ENCODE measurements at regions not wholly inside any gene's neighbourhood (a gene's known extent, or its start where the extent isn't known, plus 50 kb on each side); places are given as distances from the start of the nearest gene placed in this dataset.
"Not testable (repeated sequence)": the region's sequence is repeated elsewhere in the genome, so short reads cannot be mapped to it uniquely, and the experiment has no call there.

DNA sequence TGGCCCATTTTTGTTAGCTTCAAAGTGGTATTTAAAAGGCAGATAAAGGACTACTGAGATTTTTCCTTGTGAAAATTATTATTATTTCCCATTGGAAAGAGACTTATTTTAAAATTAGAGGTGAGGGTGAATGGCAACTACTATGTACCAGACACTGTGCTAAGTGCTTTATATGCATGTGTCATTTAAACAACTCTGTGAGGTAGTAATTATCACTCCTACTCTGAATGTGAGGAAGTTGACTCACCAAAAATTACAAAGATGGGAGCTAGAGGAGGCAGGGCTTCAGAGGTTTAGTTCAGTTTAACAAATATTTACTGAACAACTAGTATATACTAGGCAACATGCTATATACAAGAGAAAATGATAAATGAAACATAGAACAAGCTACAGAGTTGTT, 78.2 kb downstream of the MSL3 start:
- DNase-seq (ENCODE audit: low read depth in 3 of 3): no peak

- DNase-seq (ENCODE audit: low read depth in 3 of 3): no peak
Measured at GRCh38 chrX:11837437-11837836, 79.4 kb downstream of the MSL3 start.

DNA sequence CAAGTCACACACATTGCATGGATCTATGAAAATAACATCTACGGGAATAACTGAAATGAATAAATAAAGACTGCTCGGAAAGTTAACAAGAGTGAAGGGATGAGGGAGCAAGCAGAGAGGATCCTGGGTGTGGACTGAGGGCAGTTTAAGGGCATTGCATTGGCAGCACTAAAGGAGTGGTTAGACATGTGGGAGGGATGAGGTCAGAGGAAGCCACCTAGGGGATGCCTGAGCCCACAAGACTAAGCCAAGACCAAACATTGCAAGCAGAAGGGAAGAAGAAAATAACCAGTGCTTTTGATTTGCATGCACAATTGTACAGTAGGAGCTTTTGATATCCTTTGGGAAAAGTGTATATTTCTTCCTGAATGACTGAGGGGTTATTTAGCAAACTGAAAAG, 106.1 kb downstream of the MSL3 start:
- no peak for DNase-seq (ENCODE audit: low read depth in 3 of 3)

DNA sequence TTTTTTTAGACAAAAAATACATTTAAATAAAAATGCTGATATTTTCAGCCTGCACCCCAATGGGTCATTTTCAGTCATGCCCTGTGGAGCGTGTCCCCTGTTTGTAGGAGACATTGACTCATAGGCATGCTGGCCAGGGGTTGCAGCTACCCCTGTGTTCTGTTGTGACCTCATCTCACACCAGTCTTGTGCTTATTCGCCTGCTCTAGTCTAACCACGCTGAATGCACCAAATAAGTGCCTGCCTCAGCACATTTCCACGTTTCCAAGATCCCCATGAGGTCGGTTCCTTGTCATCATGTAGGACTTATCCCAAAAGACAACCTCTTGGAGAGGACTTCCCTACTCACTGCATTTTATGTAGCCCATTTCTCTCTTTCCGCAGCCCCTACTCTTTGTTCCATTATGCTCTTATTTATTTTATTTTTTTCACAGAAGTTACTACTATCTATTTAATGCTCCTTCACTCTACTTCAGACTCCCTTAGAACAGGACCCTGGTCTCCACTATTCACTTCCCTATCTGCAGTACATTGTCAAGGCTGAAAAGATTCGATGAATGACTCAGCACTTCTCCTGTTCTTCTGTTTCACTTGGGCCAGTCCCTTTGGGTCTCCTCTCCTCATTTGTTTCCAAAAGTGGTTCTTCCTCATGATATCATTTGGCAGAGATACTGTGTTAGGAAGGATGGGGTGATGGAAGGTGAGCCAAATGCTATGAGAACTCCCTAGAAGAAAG, 109.7 kb downstream of the MSL3 start:
- no peak for DNase-seq (ENCODE audit: low read depth in 3 of 3)

DNA sequence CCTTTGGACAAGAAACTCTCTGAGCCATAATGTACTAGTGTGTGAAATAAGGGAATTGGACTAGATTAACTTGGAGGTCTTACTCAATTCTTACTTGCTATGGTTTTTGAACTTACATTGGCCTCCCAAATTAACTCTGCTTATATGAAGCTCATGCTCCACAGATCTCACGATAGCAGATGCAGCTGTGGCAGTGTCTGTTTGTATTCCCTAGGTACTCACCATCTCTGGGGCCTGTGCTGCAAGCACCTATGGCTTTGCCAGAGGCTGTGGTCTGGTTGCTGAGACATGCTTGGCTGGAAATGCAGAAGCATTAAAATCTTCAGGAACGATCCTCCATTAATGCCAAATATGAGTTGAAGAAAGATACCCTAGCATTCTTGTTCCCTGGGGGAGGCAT, 112.8 kb downstream of the MSL3 start:
- DNase-seq (ENCODE audit: low read depth in 3 of 3): no peak

- DNase-seq (ENCODE audit: low read depth in 3 of 3): no peak
Measured at GRCh38 chrX:11881485-11882170, 123.6 kb downstream of the MSL3 start.

DNA sequence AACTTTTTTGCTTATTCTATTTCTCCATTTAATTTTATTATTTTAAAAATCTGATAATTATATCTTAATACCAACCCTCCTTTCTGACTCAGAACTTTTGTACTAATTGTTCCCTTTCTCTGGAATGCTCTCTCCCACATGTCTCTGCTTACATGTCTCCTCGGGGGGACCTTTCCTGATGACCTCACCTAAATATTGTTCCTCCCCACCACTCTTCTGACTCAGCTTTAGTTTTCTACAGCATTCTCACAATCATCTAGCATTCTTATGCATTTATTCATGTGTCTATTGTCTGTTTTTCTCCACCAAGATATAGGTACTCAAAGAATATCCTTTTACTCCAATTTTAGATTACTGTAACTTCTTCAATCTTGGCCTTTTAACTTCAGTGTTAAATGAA, 128.7 kb downstream of the MSL3 start:
- DNase-seq (ENCODE audit: low read depth in 3 of 3): no peak

DNA sequence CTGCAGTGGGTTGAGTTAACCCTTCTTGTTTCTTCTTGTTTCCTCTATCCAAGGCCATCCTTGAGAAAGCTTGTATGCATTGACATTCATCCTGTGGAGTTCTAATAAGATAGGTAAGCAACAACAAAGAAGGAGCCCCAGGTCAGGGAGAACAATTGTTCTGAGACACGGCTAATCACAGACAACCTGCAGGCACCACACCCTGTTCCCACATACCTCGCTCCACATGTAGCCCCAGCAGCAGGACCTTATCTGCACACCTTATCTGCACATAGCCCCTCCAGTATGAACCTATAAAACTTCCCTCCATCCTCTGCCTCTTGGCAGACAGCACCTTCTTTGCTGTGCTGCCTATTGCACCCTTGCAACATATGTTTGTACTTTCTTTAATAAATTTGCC, 129.1 kb downstream of the MSL3 start:
- no peak for DNase-seq (ENCODE audit: low read depth in 3 of 3)

DNA sequence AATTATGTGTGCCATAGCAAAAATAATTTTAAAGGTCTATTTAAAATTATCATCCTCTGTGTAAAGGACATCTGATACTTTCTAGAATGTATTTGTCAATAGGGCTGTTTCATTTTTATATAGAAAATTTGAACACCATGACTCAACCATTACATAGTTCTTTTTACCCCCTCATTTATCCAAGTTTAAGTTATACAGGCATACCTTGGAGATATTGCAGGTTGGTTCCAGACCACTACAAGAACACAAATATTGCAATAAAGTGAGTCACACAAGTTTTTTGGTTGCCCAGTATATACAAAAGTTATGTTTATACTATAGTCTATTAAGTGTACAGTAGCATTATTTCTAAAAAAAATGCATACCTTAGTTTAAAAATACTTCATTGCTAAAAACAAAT, 130.4 kb downstream of the MSL3 start:
- no peak for DNase-seq (ENCODE audit: low read depth in 3 of 3)

DNA sequence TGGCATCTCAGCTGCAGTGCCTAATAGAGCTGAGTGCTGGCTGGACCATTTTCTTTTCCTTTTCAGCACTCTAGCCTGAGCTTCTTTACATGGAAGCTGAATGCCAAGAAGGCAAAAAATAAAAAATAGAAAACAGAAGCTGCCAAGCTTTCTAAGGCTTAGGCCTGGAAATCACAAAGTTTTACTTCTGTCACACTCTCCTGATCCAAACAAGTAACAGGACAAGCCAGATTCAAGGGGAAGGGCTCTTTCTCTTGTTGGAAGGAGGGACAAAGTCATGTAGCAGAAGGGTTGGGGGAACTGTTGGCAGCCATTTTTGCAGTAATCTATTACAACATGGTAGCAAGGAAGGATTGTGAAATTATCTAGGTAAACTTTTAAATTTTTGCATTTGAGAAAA, 131.8 kb downstream of the MSL3 start:
- DNase-seq (ENCODE audit: low read depth in 3 of 3): no peak

DNA sequence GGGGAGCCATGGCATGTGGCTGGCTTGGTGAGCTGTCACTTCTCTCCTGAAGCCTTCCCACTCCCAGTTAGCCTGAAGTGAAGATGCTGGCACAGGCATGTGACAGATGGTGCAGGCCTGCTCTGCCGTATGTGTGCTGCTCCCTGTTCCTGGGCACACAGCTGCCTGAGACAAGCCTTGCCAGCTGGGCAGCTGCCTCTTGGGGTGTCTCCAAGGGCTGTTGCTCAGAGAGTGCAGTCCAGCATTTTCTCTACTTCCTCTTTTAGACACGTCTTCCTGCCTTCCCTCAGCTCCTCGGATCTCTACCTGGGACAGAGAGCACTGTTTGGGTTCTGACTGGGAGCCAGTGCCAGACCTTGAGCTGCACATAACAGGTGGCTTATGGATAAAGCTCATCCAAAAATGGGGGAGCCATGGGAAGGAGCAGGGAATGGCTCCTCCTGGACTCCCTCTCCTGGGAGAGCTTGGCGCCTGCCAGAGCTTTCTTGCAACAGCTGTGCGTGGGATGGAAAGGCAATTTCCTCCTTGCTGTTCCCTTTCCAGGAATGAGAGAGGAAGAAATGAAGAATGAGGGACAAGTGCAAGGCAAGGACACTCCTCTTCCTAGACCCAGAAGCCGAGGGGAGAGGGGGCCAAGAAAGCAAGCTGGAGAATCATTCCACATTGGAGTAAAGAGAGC, 132.9 kb downstream of the MSL3 start:
- no peak for DNase-seq (ENCODE audit: low read depth in 3 of 3)

- no peak for DNase-seq (ENCODE audit: low read depth in 3 of 3)
Measured at GRCh38 chrX:11893933-11894710, 136.1 kb downstream of the MSL3 start.

DNA sequence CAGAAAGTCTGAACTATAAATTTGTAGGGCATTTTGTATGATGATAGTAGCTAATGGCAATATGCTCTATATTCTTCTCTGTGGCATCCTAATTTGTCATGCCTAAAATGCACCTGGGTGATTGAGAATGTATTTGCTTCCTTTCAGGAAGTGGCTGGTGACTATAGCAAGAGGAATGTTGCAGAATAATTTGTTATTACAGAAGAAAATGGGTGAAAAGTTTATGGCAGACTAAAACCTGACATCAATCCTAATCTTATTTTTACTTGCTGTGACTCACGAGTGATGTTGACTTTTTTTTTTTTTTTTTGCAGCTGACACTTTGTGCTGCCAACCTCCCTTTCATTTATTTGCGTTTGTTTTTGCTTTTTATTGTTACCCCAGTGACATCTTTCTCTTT, 141.1 kb downstream of the MSL3 start:
- no peak for DNase-seq (ENCODE audit: low read depth in 3 of 3)

- DNase-seq (ENCODE audit: low read depth in 3 of 3): not testable (repeated sequence)
Measured at GRCh38 chrX:11905933-11906332, 147.9 kb downstream of the MSL3 start.

GRCh38 chrX:11908371-11908770, 150.3 kb downstream of the MSL3 start:
- DNase-seq (ENCODE audit: low read depth in 3 of 3): peak in 1 of 3 experiments; percentile 2

DNA sequence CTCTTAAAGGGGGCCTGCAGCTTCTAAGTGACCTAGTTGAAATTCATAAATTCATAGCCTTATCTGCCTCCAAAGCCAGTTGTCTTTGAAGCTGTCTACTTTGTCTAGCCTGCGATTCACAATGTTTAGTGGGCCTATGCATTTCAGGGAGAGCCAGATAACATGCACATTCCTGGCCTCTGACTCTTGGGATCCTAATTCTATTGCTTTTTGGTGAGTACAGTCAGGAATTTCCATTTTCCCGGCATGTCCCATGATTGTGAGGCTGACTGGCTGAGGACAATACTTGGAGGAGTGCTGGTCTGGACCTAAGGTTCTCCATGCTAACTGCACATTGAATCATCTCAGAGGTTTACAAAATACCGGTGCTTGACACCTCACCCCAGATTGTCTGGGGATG, 155.0 kb downstream of the MSL3 start:
- no peak for DNase-seq (ENCODE audit: low read depth in 3 of 3)

DNA sequence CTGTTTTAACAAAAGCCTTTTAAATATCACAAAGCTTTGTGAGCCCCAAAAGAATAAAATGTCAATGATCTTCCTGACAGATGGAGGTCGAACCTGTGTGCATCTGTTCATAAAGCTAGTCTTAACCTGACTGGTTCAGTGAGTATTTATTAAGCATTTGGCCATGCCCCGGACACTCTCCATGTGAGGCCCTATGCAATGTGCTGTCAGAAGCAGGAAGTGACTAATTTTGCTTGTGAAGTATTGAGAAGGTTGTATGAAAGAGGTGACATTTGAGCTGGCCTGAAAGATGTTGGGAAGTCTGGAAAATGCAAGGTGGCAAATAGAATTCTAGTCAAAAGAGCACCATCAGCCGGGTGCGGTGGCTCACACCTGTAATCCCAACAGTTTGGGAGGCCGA, 171.4 kb downstream of the MSL3 start:
- no peak for DNase-seq (ENCODE audit: low read depth in 3 of 3)

- no peak for DNase-seq (ENCODE audit: low read depth in 3 of 3)
Measured at GRCh38 chrX:11932423-11932822, 174.4 kb downstream of the MSL3 start.

DNA sequence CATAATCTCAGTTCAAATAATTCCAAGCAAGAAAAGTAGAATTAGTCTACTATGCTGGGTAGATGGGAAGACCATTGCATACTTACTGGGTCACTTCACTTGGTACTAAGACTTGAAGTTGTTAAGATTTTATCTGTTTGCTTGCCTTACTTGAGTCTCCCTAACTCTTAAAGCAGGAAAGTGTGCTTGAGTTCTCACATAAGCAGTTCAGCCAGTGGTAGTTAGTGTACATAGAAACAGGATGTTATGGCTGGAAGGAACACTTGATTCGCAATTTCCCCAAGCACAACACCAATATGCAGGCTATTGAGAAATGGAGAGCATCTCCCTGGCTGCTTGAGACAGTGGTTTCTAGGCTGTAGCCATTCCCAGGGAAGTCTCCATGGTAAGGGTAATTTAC, 176.1 kb downstream of the MSL3 start:
- DNase-seq (ENCODE audit: low read depth in 3 of 3): no peak

GRCh38 chrX:11941571-11941970, 183.5 kb downstream of the MSL3 start:
- no peak for DNase-seq (ENCODE audit: low read depth in 3 of 3)

GRCh38 chrX:11944501-11944900, 186.5 kb downstream of the MSL3 start:
- no peak for DNase-seq (ENCODE audit: low read depth in 3 of 3)

DNA sequence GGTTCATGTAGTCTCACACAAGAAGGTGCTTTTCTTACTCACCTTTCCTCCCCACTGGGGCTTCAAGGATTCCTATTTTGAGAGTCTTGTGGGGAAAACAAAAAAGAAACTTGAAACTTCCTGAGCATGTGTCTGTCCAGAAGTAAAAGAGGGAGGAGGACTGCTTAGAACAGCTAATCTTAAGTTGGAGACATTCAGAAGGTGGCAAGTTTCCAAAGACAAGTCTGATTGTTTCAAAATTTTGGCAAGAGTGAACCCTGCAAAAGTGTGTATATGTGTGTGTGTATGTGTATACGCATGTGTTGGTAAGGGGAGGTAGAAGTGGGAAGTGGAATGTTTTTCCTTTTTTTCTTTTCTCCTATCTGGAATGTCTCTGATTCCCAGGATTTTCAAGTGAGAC, 189.0 kb upstream of the FRMPD4 start:
- no peak for DNase-seq (ENCODE audit: low read depth in 3 of 3)

Measured in stimulated activated CD4-positive, alpha-beta T cell treated with anti-CD3 and anti-CD28 coated beads, TNF-alpha, amount 100 ng/mL, for 24 hours (primary cell).